Activated CD8-positive, alpha-beta memory T cell treated with anti-CD3 and anti-CD28 coated beads for 48 hours (primary cell): ENCODE measurements at regions not wholly inside any gene's neighbourhood (a gene's known extent, or its start where the extent isn't known, plus 50 kb on each side); places are given as distances from the start of the nearest gene placed in this dataset.

Experiments used
- DNase-seq, 3 experiments: peaks; one replicate each; pipeline ENCODE4 v3.0.0-alpha.2; 2020; ENCODE audit warnings: low read depth in 2 of 3, low spot score in 2 of 3

GRCh38 chr22:26992556-26992955 lies 335.2 kb downstream of the MIAT start:
- DNase-seq: no peak

- DNase-seq: no peak
These were observed 336.5 kb downstream of the MIAT start for GRCh38 chr22:26993886-26994285.

GRCh38 chr22:26994801-26995200 lies 337.4 kb downstream of the MIAT start:
- DNase-seq: no peak

GRCh38 chr22:26995235-26995634 lies 337.8 kb downstream of the MIAT start:
- DNase-seq: no peak

- no peak for DNase-seq
These were observed 338.8 kb downstream of the MIAT start for GRCh38 chr22:26996154-26996553.

GRCh38 chr22:26998129-26998528 lies 340.7 kb downstream of the MIAT start:
- no peak for DNase-seq

- no peak for DNase-seq
These were observed 341.3 kb downstream of the MIAT start for GRCh38 chr22:26998716-26999115.

GRCh38 chr22:27003297-27003696 lies 345.9 kb downstream of the MIAT start:
- DNase-seq: no peak

GRCh38 chr22:27004434-27004833 lies 347.0 kb downstream of the MIAT start:
- DNase-seq: no peak

GRCh38 chr22:27008454-27008853 lies 351.1 kb downstream of the MIAT start:
- no peak for DNase-seq

- DNase-seq: no peak
These were observed 353.7 kb downstream of the MIAT start for GRCh38 chr22:27011133-27011532.

GRCh38 chr22:27011717-27012116 lies 354.3 kb downstream of the MIAT start:
- no peak for DNase-seq

- DNase-seq: no peak
These were observed 362.4 kb downstream of the MIAT start for GRCh38 chr22:27019827-27020226.

- DNase-seq: no peak
These were observed 365.0 kb downstream of the MIAT start for GRCh38 chr22:27022274-27022895.

GRCh38 chr22:27022896-27023361 lies 365.5 kb downstream of the MIAT start:
- no peak for DNase-seq

GRCh38 chr22:27023591-27023990 lies 366.2 kb downstream of the MIAT start:
- no peak for DNase-seq

GRCh38 chr22:27024982-27025381 lies 367.6 kb downstream of the MIAT start:
- no peak for DNase-seq

- DNase-seq: no peak
These were observed 370.7 kb downstream of the MIAT start for GRCh38 chr22:27028093-27028492.

- DNase-seq: no peak
These were observed 372.3 kb downstream of the MIAT start for GRCh38 chr22:27029584-27030130.

GRCh38 chr22:27032091-27032761 lies 374.8 kb downstream of the MIAT start:
- DNase-seq: no peak

- DNase-seq: no peak
These were observed 384.4 kb downstream of the MIAT start for GRCh38 chr22:27041745-27042310.

- no peak for DNase-seq
These were observed 385.9 kb downstream of the MIAT start for GRCh38 chr22:27043262-27043661.
